B cell (primary cell): ENCODE measurements at regions not wholly inside any gene's neighbourhood (a gene's known extent, or its start where the extent isn't known, plus 50 kb on each side); places are given as distances from the start of the nearest gene placed in this dataset.

Experiments
- EZH2 ChIP-seq: IDR thresholded peaks from 2 replicates; pipeline ENCODE4 v1.6.1; 2012; ENCODE audit warnings: borderline replicate concordance, low read depth, mild to moderate bottlenecking, moderate library complexity, low read length; ENCODE audit not compliant: insufficient read depth, poor library complexity, severe bottlenecking
- TF ChIP-seq, protein P1 (sequence below): fragments of 200-600 bp; IDR thresholded peaks from one replicate; pipeline ENCODE4 v1.8.0; 2022; ENCODE audit warnings: antibody characterized with exemption, mild to moderate bottlenecking

DNA sequence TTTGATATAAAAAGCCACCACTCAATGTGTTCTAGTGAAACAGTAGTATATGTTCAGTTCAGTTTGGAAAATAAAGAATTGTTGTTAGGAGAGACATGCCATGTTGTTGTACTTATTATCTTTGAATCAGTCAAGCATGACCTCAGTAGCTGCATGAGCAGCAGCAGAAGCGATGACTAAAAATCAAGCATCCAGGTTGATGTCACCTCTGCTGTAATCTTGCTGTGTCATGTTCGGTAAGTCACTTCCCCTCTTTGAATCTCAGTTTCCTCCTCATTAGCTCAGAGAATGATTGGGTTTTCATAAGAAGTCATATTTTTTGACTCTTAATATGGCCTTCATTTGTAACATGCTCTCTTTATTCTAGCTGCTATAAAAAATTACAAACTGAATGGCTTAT, 428.4 kb upstream of the B3GALT2 start:
- TF ChIP-seq, protein P1, sequence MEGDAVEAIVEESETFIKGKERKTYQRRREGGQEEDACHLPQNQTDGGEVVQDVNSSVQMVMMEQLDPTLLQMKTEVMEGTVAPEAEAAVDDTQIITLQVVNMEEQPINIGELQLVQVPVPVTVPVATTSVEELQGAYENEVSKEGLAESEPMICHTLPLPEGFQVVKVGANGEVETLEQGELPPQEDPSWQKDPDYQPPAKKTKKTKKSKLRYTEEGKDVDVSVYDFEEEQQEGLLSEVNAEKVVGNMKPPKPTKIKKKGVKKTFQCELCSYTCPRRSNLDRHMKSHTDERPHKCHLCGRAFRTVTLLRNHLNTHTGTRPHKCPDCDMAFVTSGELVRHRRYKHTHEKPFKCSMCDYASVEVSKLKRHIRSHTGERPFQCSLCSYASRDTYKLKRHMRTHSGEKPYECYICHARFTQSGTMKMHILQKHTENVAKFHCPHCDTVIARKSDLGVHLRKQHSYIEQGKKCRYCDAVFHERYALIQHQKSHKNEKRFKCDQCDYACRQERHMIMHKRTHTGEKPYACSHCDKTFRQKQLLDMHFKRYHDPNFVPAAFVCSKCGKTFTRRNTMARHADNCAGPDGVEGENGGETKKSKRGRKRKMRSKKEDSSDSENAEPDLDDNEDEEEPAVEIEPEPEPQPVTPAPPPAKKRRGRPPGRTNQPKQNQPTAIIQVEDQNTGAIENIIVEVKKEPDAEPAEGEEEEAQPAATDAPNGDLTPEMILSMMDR = no peak
- TF ChIP-seq EZH2 = no peak
